ENCODE measurements at regions not wholly inside any gene's neighbourhood (a gene's known extent, or its start where the extent isn't known, plus 50 kb on each side); places are given as distances from the start of the nearest gene placed in this dataset.

DNA sequence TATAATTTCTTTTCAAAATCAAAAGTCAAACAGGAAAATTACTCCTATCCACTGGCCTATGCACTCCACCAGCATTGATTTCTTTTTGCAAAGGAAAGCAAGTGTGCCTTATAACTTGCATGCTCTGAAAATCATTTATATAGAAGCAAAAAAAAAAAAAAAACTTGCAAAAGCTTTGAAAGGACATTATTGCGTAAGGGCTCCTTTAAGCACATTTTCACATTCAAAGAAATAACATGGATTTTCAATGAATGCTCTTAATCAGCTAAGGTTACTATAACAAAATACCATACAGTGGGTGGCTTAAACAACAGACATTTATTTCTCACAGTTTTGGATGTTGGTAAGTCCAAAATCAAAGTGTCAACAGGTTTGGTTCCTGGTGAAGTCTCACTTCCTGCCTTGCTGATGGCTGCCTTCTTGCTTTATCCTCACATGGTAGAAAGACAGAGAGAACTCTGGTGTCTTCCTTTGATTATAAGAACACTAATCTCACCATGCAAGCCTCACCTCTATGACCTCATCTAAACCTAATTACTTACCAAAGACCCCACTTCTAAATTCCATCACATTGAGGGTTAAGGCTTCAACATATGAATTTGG lies 755.2 kb upstream of the CDH10 start (continued):
- TF ChIP-seq, protein P1, sequence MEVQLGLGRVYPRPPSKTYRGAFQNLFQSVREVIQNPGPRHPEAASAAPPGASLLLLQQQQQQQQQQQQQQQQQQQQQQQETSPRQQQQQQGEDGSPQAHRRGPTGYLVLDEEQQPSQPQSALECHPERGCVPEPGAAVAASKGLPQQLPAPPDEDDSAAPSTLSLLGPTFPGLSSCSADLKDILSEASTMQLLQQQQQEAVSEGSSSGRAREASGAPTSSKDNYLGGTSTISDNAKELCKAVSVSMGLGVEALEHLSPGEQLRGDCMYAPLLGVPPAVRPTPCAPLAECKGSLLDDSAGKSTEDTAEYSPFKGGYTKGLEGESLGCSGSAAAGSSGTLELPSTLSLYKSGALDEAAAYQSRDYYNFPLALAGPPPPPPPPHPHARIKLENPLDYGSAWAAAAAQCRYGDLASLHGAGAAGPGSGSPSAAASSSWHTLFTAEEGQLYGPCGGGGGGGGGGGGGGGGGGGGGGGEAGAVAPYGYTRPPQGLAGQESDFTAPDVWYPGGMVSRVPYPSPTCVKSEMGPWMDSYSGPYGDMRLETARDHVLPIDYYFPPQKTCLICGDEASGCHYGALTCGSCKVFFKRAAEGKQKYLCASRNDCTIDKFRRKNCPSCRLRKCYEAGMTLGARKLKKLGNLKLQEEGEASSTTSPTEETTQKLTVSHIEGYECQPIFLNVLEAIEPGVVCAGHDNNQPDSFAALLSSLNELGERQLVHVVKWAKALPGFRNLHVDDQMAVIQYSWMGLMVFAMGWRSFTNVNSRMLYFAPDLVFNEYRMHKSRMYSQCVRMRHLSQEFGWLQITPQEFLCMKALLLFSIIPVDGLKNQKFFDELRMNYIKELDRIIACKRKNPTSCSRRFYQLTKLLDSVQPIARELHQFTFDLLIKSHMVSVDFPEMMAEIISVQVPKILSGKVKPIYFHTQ (CRISPR knock-in tag; IDR thresholded peaks at IDR 0.05): peak; percentile 77; the same call in 1 of the 2 replicates
- TF ChIP-seq, protein P2, sequence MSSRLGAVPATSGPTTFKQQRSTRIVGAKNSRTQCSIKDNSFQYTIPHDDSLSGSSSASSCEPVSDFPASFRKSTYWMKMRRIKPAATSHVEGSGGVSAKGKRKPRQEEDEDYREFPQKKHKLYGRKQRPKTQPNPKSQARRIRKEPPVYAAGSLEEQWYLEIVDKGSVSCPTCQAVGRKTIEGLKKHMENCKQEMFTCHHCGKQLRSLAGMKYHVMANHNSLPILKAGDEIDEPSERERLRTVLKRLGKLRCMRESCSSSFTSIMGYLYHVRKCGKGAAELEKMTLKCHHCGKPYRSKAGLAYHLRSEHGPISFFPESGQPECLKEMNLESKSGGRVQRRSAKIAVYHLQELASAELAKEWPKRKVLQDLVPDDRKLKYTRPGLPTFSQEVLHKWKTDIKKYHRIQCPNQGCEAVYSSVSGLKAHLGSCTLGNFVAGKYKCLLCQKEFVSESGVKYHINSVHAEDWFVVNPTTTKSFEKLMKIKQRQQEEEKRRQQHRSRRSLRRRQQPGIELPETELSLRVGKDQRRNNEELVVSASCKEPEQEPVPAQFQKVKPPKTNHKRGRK (CRISPR knock-in tag; IDR thresholded peaks at IDR 0.05; ENCODE audit: borderline replicate concordance): no peak
- TF ChIP-seq GRHL2 (CRISPR knock-in tag; IDR thresholded peaks at IDR 0.05; ENCODE audit: insufficient replicate concordance, severe bottlenecking): no peak

DNA sequence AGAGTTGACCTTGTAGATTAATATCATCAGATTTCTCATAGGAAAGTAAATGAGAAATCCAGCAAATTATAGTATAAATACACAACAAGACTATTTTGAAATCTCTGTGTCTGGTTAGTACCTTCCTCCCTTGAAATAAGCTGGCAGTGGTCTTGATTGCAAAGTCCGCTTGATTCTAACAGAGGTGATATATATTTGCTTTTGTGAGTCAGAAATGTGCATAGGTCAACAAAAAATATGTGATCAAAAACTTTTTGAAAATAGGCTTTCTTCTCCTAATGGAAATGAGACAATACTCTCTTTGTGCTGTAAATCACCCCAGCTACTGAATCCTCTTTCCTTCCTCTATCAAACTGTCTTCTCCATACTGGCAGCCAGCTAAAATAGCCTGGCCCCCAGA lies 749.2 kb upstream of the CDH10 start:
- DNase-seq (ENCODE audit: low spot score) (no peak), ATAC-seq (no peak)
- no peak overlapping the region for H3K27ac Mint-ChIP-seq
- peaks cover 22% of the 10 kb centered on the region for H3K9me3 Mint-ChIP-seq
- H3K4me1 Mint-ChIP-seq: peaks cover 16% of the 10 kb centered on the region
- H3K36me3 Mint-ChIP-seq: peaks cover 32% of the 10 kb centered on the region
- ChIA-PET POLR2A (interaction anchor here (0.6 kb wide), 1 partner anchor 506 kb away, joined by 3 read pairs; no protein-coding TSS in a partner anchor), CTCF (no interaction called here)
- H3K4me3 Mint-ChIP-seq: no peak overlapping the region
- TF ChIP-seq ZNF219 (CRISPR knock-in tag; IDR thresholded peaks at IDR 0.05; ENCODE audit: borderline replicate concordance) (no peak), TEAD1 (CRISPR knock-in tag; IDR thresholded peaks at IDR 0.05) (no peak), ELF4 (CRISPR knock-in tag; IDR thresholded peaks at IDR 0.05; ENCODE audit: low read depth) (no peak), GRHL2 (CRISPR knock-in tag; IDR thresholded peaks at IDR 0.05; ENCODE audit: insufficient replicate concordance, severe bottlenecking) (no peak), CBFB (CRISPR knock-in tag; IDR thresholded peaks at IDR 0.05; ENCODE audit: low read depth) (no peak), NFYB (CRISPR knock-in tag; conservative IDR thresholded peaks at IDR 0.05; ENCODE audit: low read depth) (no peak)
- TF ChIP-seq, protein P3, sequence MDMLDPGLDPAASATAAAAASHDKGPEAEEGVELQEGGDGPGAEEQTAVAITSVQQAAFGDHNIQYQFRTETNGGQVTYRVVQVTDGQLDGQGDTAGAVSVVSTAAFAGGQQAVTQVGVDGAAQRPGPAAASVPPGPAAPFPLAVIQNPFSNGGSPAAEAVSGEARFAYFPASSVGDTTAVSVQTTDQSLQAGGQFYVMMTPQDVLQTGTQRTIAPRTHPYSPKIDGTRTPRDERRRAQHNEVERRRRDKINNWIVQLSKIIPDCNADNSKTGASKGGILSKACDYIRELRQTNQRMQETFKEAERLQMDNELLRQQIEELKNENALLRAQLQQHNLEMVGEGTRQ (CRISPR knock-in tag; IDR thresholded peaks at IDR 0.05): no peak
- TF ChIP-seq, protein P4, sequence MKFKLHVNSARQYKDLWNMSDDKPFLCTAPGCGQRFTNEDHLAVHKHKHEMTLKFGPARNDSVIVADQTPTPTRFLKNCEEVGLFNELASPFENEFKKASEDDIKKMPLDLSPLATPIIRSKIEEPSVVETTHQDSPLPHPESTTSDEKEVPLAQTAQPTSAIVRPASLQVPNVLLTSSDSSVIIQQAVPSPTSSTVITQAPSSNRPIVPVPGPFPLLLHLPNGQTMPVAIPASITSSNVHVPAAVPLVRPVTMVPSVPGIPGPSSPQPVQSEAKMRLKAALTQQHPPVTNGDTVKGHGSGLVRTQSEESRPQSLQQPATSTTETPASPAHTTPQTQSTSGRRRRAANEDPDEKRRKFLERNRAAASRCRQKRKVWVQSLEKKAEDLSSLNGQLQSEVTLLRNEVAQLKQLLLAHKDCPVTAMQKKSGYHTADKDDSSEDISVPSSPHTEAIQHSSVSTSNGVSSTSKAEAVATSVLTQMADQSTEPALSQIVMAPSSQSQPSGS (CRISPR knock-in tag; IDR thresholded peaks at IDR 0.05; ENCODE audit: borderline replicate concordance, low read depth): no peak
- H3K27me3 Mint-ChIP-seq (ENCODE audit: low read depth): no peaks in the 10 kb centered on the region

DNA sequence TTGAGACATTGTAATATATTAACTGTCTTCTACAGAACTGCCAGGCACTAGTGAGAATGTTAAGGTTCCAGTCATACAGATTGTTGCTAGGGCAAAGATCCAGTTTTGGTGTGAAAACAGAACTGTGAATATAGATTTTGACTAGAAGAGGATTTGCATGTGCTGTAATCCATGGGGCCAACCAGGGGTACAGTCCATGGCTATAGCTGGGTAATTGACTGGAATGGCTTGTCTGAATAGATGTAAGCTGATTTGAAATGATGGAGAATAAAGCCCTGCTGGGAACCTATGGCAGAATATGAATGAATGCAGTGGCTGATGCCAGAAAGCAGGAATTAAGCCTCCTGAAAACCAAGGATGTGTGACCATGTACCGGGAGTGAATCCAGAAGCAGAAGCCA lies 748.5 kb upstream of the CDH10 start:
- DNase-seq (ENCODE audit: low spot score): no peak
- ATAC-seq: no peak
- ChIA-PET POLR2A (no interaction called here), CTCF (no interaction called here)
- Mint-ChIP-seq H3K9me3 (peaks cover 22% of the 10 kb centered on the region), H3K27ac (no peak overlapping the region), H3K27me3 (ENCODE audit: low read depth) (no peaks in the 10 kb centered on the region), H3K4me1 (peaks cover 16% of the 10 kb centered on the region), H3K36me3 (peaks cover 32% of the 10 kb centered on the region), H3K4me3 (no peak overlapping the region)
- no peak for TF ChIP-seq CBFB (CRISPR knock-in tag; IDR thresholded peaks at IDR 0.05; ENCODE audit: low read depth)
- no peak for TF ChIP-seq RORB (CRISPR knock-in tag; IDR thresholded peaks at IDR 0.05)
- TF ChIP-seq NFATC4 (CRISPR knock-in tag; IDR thresholded peaks at IDR 0.05): no peak
- TF ChIP-seq KAT7 (CRISPR knock-in tag; IDR thresholded peaks at IDR 0.05; ENCODE audit: borderline replicate concordance): no peak
- TF ChIP-seq CREB1 (CRISPR knock-in tag; IDR thresholded peaks at IDR 0.05): no peak
- TF ChIP-seq ZBTB21 (CRISPR knock-in tag; IDR thresholded peaks at IDR 0.05; ENCODE audit: borderline replicate concordance): no peak
- TF ChIP-seq ZNF396 (CRISPR knock-in tag; IDR thresholded peaks at IDR 0.05; ENCODE audit: borderline replicate concordance): no peak

All from WTC11 (cell line).